Epithelial cell of proximal tubule (primary cell): ENCODE measurements at regions not wholly inside any gene's neighbourhood (a gene's known extent, or its start where the extent isn't known, plus 50 kb on each side); places are given as distances from the start of the nearest gene placed in this dataset.

Experiments used
- DNase-seq: peaks from one replicate; pipeline ENCODE4 v3.0.0-alpha.2; 2011; ENCODE audit warnings: low read depth
- H3K4me3 ChIP-seq: 2 replicates; pipeline ENCODE4 v1.5.1; 2011; ENCODE audit warnings: low read depth, mild to moderate bottlenecking, low read length
- CTCF ChIP-seq: conservative IDR thresholded peaks from 2 replicates; pipeline ENCODE4 v1.5.1; 2012; ENCODE audit warnings: low read depth, mild to moderate bottlenecking, low read length

GRCh38 chr13:59352600-59352999 lies 811.1 kb downstream of the DIAPH3 start:
- H3K4me3 ChIP-seq: no peak overlapping the region
- no peak for DNase-seq
- no peak for TF ChIP-seq CTCF

GRCh38 chr13:59354665-59355369 lies 808.9 kb downstream of the DIAPH3 start:
- TF ChIP-seq CTCF: no peak
- no peak for DNase-seq
- H3K4me3 ChIP-seq: no peak overlapping the region

GRCh38 chr13:59356607-59357006 lies 807.1 kb downstream of the DIAPH3 start:
- TF ChIP-seq CTCF: no peak
- no peak overlapping the region for H3K4me3 ChIP-seq
- DNase-seq: no peak

GRCh38 chr13:59358014-59358413 lies 805.7 kb downstream of the DIAPH3 start:
- no peak overlapping the region for H3K4me3 ChIP-seq
- DNase-seq: no peak
- TF ChIP-seq CTCF: no peak

GRCh38 chr13:59360108-59360507 lies 803.6 kb downstream of the DIAPH3 start:
- H3K4me3 ChIP-seq: no peak overlapping the region
- TF ChIP-seq CTCF: no peak
- DNase-seq: no peak

GRCh38 chr13:59360916-59361315 lies 802.8 kb downstream of the DIAPH3 start:
- no peak for DNase-seq
- no peak overlapping the region for H3K4me3 ChIP-seq
- no peak for TF ChIP-seq CTCF

GRCh38 chr13:59363313-59363712 lies 800.4 kb downstream of the DIAPH3 start:
- TF ChIP-seq CTCF: no peak
- DNase-seq: no peak
- no peak overlapping the region for H3K4me3 ChIP-seq
